DND-41 (cell line): ENCODE measurements at regions not wholly inside any gene's neighbourhood (a gene's known extent, or its start where the extent isn't known, plus 50 kb on each side); places are given as distances from the start of the nearest gene placed in this dataset.

Source experiments
- ATAC-seq: fragments of 200-7000 bp; cut with Tn5 transposase; 3 replicates; pipeline ENCODE4 v1.9.1; 2021; ENCODE audit warnings: low read depth; ENCODE audit not compliant: insufficient read depth
- DNase-seq: peaks from one replicate; pipeline ENCODE4 v3.0.0-alpha.2; 2020
- H2AFZ ChIP-seq: 2 replicates; pipeline ENCODE4 v1.6.0; 2012; ENCODE audit warnings: low read depth, low read length
- H3K27ac ChIP-seq: 2 replicates; pipeline ENCODE4 v1.5.1; 2012; ENCODE audit warnings: low read length, inconsistent platforms
- H3K27me3 ChIP-seq: fragments of 200-600 bp; sonication (generic); 2 replicates; pipeline ENCODE4 v1.6.0; 2012; ENCODE audit warnings: low read length, mild to moderate bottlenecking, inconsistent platforms; ENCODE audit not compliant: insufficient read depth, poor library complexity
- H3K36me3 ChIP-seq: 2 replicates; pipeline ENCODE4 v1.5.1; 2012; ENCODE audit warnings: low read length, inconsistent platforms; ENCODE audit not compliant: insufficient read depth
- H3K4me1 ChIP-seq: 2 replicates; pipeline ENCODE4 v1.5.1; 2012; ENCODE audit warnings: mild to moderate bottlenecking, low read length; ENCODE audit not compliant: insufficient read depth
- H3K4me2 ChIP-seq: 2 replicates; pipeline ENCODE4 v1.6.0; 2012; ENCODE audit warnings: mild to moderate bottlenecking, moderate library complexity, low read length, inconsistent platforms; ENCODE audit not compliant: insufficient read depth
- H3K4me3 ChIP-seq, 2 experiments: fragments of 200-600 bp in 1 of 2; shearing (Covaris generic) in 1 of 2; 2 replicates each; pipeline ENCODE4 v1.5.1; 2012 to 2016; ENCODE audit warnings: inconsistent platforms in 2 of 2, low read length in 2 of 2, mild to moderate bottlenecking in 2 of 2, low read depth in 1 of 2, moderate library complexity in 1 of 2
- H3K79me2 ChIP-seq: 2 replicates; pipeline ENCODE4 v1.6.0; 2012; ENCODE audit warnings: low read length, inconsistent platforms; ENCODE audit not compliant: insufficient read depth
- H3K9ac ChIP-seq: 2 replicates; pipeline ENCODE4 v1.6.0; 2012; ENCODE audit warnings: low read depth, mild to moderate bottlenecking, inconsistent platforms, low read length, moderate library complexity
- H3K9me3 ChIP-seq: 2 replicates; pipeline ENCODE4 v1.5.1; 2012; ENCODE audit warnings: low read length, moderate library complexity, mild to moderate bottlenecking, inconsistent platforms; ENCODE audit not compliant: insufficient read depth, severe bottlenecking
- H4K20me1 ChIP-seq: 2 replicates; pipeline ENCODE4 v1.6.0; 2012; ENCODE audit warnings: low read length; ENCODE audit not compliant: insufficient read depth
- EZH2 ChIP-seq: IDR thresholded peaks from 3 replicates; pipeline ENCODE4 v1.6.1; 2012; ENCODE audit warnings: borderline replicate concordance, low read depth, mild to moderate bottlenecking, moderate library complexity, low read length, inconsistent platforms; ENCODE audit not compliant: severe bottlenecking
- TF ChIP-seq, protein P1 (sequence below): IDR thresholded peaks from 2 replicates; pipeline ENCODE4 v1.5.1; 2012; ENCODE audit warnings: borderline replicate concordance, low read length, moderate library complexity, mild to moderate bottlenecking; ENCODE audit not compliant: poor library complexity, severe bottlenecking; ENCODE audit errors: extremely low read depth

DNA sequence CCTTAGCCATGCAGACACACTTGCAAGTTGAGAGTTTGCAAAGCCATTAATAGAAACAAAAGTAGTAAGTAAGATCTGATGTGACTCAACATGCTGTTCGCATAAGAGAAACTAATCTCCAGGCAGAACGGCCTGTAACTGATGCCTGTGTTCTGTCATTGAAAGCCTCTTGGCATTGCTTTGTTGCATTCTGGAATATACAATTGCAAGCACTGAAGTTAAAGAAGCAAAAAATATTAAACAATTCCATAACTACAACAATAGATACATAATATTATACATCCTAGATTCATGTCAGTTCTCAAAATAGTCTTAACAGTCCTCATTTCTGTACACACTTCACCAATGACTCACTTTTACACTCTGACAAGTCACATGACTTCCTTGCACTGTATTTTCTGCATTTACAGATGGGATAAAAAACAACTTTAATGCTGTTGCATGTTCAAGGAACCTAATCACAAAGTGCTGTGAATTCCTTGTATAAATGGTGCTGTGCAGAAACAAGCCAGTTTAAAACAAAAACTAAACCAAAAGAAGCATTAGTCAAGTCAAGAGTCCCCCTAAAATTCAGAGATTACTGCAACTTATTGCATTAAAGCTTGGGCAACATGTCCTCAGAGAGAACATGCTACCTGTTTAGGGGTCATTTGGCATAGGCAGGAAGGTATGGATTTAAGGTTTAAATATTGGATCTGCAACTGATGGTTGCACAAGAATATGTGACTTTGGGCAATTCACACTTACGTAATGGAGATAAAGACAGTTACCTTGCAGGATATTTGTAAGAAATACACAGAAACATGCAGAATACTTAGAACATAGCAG lies 79.5 kb upstream of the SERP2 start:
- no peak overlapping the region for H3K9ac ChIP-seq
- H3K27ac ChIP-seq = no peak overlapping the region
- H3K36me3 ChIP-seq = no peaks in the 10 kb centered on the region
- no peak for DNase-seq
- H3K79me2 ChIP-seq = no peaks in the 10 kb centered on the region
- H3K27me3 ChIP-seq = no peaks in the 10 kb centered on the region
- TF ChIP-seq EZH2 = no peak
- TF ChIP-seq, protein P1, sequence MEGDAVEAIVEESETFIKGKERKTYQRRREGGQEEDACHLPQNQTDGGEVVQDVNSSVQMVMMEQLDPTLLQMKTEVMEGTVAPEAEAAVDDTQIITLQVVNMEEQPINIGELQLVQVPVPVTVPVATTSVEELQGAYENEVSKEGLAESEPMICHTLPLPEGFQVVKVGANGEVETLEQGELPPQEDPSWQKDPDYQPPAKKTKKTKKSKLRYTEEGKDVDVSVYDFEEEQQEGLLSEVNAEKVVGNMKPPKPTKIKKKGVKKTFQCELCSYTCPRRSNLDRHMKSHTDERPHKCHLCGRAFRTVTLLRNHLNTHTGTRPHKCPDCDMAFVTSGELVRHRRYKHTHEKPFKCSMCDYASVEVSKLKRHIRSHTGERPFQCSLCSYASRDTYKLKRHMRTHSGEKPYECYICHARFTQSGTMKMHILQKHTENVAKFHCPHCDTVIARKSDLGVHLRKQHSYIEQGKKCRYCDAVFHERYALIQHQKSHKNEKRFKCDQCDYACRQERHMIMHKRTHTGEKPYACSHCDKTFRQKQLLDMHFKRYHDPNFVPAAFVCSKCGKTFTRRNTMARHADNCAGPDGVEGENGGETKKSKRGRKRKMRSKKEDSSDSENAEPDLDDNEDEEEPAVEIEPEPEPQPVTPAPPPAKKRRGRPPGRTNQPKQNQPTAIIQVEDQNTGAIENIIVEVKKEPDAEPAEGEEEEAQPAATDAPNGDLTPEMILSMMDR = no peak
- H4K20me1 ChIP-seq = no peaks in the 10 kb centered on the region
- H3K9me3 ChIP-seq = no peaks in the 10 kb centered on the region
- H3K4me1 ChIP-seq = no peaks in the 10 kb centered on the region
- no peak overlapping the region for H3K4me2 ChIP-seq
- no peak for ATAC-seq
- H3K4me3 ChIP-seq = no peak overlapping the region
- H2AFZ ChIP-seq = no peak overlapping the region

DNA sequence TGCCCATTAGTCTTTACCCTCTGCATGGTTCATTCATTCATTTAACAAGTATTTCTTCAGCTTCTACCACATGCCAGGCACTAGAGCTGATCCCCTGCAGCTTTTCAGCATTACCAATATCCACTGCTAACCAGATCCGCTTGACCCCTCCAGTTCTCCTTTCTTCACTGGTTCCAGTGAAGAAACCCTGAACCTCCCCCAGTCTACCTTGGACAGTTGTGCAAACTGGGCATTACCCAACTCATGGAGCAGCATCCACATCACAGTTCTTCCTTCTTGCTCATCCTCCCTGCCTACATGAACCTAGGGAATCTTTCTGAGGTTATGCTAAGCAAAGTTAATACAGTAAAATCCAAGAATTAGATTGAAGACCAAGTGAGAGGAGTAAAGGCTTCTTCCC lies 78.7 kb upstream of the SERP2 start:
- ATAC-seq = no peak
- no peaks in the 10 kb centered on the region for H3K79me2 ChIP-seq
- H3K9me3 ChIP-seq = no peaks in the 10 kb centered on the region
- DNase-seq = no peak
- H3K27ac ChIP-seq = no peak overlapping the region
- no peak overlapping the region for H2AFZ ChIP-seq
- no peaks in the 10 kb centered on the region for H3K4me1 ChIP-seq
- H3K4me3 ChIP-seq = no peak overlapping the region
- no peak overlapping the region for H3K9ac ChIP-seq
- no peaks in the 10 kb centered on the region for H4K20me1 ChIP-seq
- TF ChIP-seq EZH2 = no peak
- TF ChIP-seq, protein P1 = no peak
- H3K36me3 ChIP-seq = no peaks in the 10 kb centered on the region
- H3K27me3 ChIP-seq = no peaks in the 10 kb centered on the region
- H3K4me2 ChIP-seq = no peak overlapping the region

DNA sequence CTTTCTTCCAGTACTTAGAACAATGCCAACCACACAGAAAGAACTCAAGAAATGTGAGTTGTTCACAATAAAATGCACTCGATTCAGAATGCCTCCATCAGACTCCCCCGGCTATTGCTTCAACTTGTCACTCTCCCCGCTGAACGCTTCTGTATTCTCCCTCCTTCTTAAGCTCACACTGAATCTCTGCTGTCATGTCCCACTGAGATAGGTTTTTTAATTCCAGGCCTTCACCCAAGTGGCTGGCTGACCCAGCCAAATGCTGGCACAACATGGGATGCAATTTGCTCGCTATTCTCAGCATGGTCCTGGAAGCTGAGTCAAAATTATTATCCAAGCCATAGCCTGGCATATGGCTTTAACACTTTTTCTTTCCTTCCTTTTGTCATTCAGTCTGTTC lies 76.8 kb upstream of the SERP2 start:
- no peaks in the 10 kb centered on the region for H4K20me1 ChIP-seq
- H2AFZ ChIP-seq = no peak overlapping the region
- no peaks in the 10 kb centered on the region for H3K36me3 ChIP-seq
- no peak overlapping the region for H3K27ac ChIP-seq
- ATAC-seq = no peak
- no peak for DNase-seq
- H3K4me2 ChIP-seq = no peak overlapping the region
- no peak overlapping the region for H3K9ac ChIP-seq
- no peaks in the 10 kb centered on the region for H3K9me3 ChIP-seq
- no peak for TF ChIP-seq EZH2
- TF ChIP-seq, protein P1 = no peak
- H3K27me3 ChIP-seq = no peaks in the 10 kb centered on the region
- H3K4me1 ChIP-seq = peaks cover 11% of the 10 kb centered on the region
- H3K4me3 ChIP-seq = no peak overlapping the region
- no peaks in the 10 kb centered on the region for H3K79me2 ChIP-seq
